ENCODE measurements at regions not wholly inside any gene's neighbourhood (a gene's known extent, or its start where the extent isn't known, plus 50 kb on each side); places are given as distances from the start of the nearest gene placed in this dataset.

DNA sequence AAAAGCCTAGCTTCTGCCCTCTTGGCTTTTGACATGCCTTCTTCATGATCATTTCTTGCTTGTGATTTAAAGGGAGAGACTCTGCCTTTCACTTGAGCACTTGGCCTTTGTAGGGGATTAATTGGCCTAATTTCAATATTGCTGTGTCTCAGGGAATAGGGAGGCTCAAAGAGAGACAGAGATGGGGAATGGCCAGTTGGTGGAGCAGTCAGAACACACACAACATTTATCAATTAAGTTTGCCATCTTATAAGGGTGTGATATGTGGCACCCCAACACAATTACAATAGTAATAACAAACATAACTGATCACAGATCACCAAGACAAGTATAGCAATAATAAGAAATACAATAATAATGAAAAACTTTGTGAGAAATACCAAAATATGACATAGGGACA, 122.5 kb upstream of the VCX start:
- no peak for DNase-seq
- Histone ChIP-seq H3K4me1 (no peaks in the 10 kb centered on the region), H3K27me3 (no peaks in the 10 kb centered on the region), H3K27ac (no peak overlapping the region), H3K36me3 (no peaks in the 10 kb centered on the region), H3K4me3 (replicated peaks in 1 of 3) (no peak overlapping the region), H3K9me3 (no peaks in the 10 kb centered on the region)
- intact Hi-C loops (cut with DNase I): no loop called here
- TF ChIP-seq, protein P1, sequence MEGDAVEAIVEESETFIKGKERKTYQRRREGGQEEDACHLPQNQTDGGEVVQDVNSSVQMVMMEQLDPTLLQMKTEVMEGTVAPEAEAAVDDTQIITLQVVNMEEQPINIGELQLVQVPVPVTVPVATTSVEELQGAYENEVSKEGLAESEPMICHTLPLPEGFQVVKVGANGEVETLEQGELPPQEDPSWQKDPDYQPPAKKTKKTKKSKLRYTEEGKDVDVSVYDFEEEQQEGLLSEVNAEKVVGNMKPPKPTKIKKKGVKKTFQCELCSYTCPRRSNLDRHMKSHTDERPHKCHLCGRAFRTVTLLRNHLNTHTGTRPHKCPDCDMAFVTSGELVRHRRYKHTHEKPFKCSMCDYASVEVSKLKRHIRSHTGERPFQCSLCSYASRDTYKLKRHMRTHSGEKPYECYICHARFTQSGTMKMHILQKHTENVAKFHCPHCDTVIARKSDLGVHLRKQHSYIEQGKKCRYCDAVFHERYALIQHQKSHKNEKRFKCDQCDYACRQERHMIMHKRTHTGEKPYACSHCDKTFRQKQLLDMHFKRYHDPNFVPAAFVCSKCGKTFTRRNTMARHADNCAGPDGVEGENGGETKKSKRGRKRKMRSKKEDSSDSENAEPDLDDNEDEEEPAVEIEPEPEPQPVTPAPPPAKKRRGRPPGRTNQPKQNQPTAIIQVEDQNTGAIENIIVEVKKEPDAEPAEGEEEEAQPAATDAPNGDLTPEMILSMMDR (IDR thresholded peaks at IDR 0.05): no peak
- no peak for TF ChIP-seq POLR2A (IDR thresholded peaks at IDR 0.05)

DNA sequence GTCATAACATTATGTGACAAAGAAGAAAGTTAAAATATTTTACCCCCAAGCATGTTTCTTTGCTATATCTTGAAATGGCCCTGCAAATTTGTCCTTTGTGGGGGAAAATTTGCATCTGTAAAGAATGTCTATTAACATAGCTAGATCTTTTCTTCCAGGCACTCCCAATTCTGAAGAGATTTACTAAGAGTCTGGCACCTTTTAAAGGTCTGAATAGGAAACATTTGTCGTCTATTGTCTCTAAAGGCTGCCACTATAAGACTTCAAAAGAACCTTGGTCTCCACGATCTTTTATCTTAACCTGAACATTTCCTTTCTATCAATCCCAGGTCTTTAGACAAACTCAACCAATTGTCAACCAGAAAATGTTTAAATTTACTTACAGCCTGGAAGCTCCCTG, 128.6 kb upstream of the VCX start:
- H3K36me3 ChIP-seq: no peaks in the 10 kb centered on the region
- intact Hi-C loops (cut with DNase I): no loop called here
- 9 to 38% methylated on average over 2 of the region's 2 CpGs for WGBS, 2 donors

DNA sequence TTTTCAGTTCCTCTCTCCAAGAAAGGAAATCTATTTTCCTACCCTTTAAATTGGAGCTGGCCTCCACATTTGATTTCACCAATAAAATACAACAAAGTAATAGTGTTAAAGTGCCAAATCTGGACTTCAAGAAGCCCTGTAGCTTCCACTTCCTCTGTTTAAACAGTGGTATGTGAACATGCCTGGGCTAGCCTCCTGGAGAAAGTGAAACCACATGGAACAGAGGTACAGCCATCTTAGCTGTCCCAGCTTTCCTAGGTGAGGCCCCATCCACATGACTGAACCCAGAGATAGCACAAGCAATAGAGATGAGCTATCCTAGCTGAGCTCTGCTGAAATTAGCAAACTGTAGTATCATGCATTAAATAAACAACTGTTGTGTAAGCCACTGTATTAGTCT, 131.8 kb upstream of the VCX start:
- Histone ChIP-seq H3K27me3 (no peaks in the 10 kb centered on the region), H3K4me1 (no peaks in the 10 kb centered on the region), H3K4me3 (replicated peaks in 1 of 3) (no peak overlapping the region), H3K27ac (no peak overlapping the region), H3K9me3 (no peaks in the 10 kb centered on the region), H3K36me3 (no peaks in the 10 kb centered on the region)
- intact Hi-C loops (cut with DNase I): no loop called here
- DNase-seq: no peak
- TF ChIP-seq, protein P1 (IDR thresholded peaks at IDR 0.05): no peak
- no peak for TF ChIP-seq POLR2A (IDR thresholded peaks at IDR 0.05)

More for the DNA sequence above, 128.6 kb upstream of the VCX start:
- no peak for DNase-seq
- Histone ChIP-seq H3K4me3 (replicated peaks in 1 of 3) (no peak overlapping the region), H3K27me3 (no peaks in the 10 kb centered on the region), H3K4me1 (no peaks in the 10 kb centered on the region), H3K27ac (no peak overlapping the region), H3K9me3 (no peaks in the 10 kb centered on the region)
- TF ChIP-seq POLR2A (IDR thresholded peaks at IDR 0.05): no peak
- TF ChIP-seq, protein P1 (IDR thresholded peaks at IDR 0.05): no peak

DNA sequence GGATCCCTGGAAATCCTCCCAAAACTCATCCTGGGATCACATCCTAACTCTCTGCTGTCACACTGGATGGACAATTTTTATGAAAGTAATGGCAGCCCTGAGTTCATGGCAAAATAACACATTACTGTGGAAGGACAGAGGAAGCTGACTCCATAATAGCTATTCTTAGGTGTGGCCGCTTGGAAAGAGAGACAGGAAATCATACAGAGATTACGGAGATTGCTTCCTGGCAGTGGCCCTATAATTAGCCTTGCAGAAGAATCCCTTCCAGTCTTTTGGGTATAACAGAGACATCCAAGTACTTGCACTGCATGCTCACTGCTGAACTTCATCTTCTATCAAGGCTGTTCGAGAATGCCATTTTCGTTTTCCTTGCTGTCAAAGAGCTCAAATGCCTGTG, 133.1 kb upstream of the VCX start:
- Histone ChIP-seq H3K27ac (no peak overlapping the region), H3K4me3 (replicated peaks in 1 of 3) (no peak overlapping the region), H3K9me3 (no peaks in the 10 kb centered on the region), H3K36me3 (no peaks in the 10 kb centered on the region), H3K4me1 (no peaks in the 10 kb centered on the region), H3K27me3 (no peaks in the 10 kb centered on the region)
- 41 to 54% methylated on average over 4 of the region's 4 CpGs for WGBS, 2 donors
- no peak for TF ChIP-seq POLR2A (IDR thresholded peaks at IDR 0.05)
- TF ChIP-seq, protein P1 (IDR thresholded peaks at IDR 0.05): no peak
- DNase-seq: no peak
- intact Hi-C loops (cut with DNase I): no loop called here

DNA sequence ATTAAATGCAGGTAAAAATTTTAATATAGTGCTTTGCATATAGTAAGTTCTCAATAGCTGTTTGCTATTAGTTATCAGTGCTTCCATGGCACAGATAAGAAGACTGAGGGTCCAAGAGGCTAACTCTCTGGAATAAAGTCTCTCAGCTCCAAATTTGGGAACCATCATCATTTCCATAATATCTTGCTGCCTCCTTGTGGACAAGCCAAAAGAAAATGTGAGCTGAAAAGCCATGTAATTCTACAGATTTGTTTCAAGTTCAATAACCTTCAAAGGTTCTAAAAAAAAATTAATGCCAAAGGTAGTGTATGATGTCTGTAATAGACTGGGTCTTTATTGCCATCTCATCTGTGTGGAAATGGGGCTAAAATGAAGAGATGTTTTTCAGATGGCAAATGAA, 136.9 kb upstream of the VCX start:
- intact Hi-C loops (cut with DNase I): no loop called here
- Histone ChIP-seq H3K27ac (no peak overlapping the region), H3K9me3 (no peaks in the 10 kb centered on the region), H3K36me3 (no peaks in the 10 kb centered on the region), H3K4me3 (replicated peaks in 1 of 3) (no peak overlapping the region), H3K27me3 (no peaks in the 10 kb centered on the region), H3K4me1 (no peaks in the 10 kb centered on the region)
- DNase-seq: no peak
- TF ChIP-seq, protein P1 (IDR thresholded peaks at IDR 0.05): no peak
- no peak for TF ChIP-seq POLR2A (IDR thresholded peaks at IDR 0.05)
